ENCODE measurements at regions not wholly inside any gene's neighbourhood (a gene's known extent, or its start where the extent isn't known, plus 50 kb on each side); places are given as distances from the start of the nearest gene placed in this dataset.

- no peak for TF ChIP-seq POLR2A (IDR thresholded peaks at IDR 0.05)
- no peak for TF ChIP-seq CTCF (IDR thresholded peaks at IDR 0.05)
- H3K27ac ChIP-seq: no peak overlapping the region
- H3K4me3 ChIP-seq: no peak overlapping the region
- H3K4me1 ChIP-seq: no peaks in the 10 kb centered on the region
- no peaks in the 10 kb centered on the region for H3K36me3 ChIP-seq
- H3K27me3 ChIP-seq: no peaks in the 10 kb centered on the region
- intact Hi-C loops (cut with DNase I; ENCODE audit: low total_unique reads): no loop called here
- H3K9me3 ChIP-seq: no peaks in the 10 kb centered on the region
- no peak for DNase-seq
These were observed 963.6 kb downstream of the SOCS6 start for GRCh38 chr18:71252351-71252865.

- H3K27me3 ChIP-seq: no peaks in the 10 kb centered on the region
- no peaks in the 10 kb centered on the region for H3K36me3 ChIP-seq
- DNase-seq: no peak
- no peak overlapping the region for H3K4me3 ChIP-seq
- intact Hi-C loops (cut with DNase I; ENCODE audit: low total_unique reads): no loop called here
- no peak overlapping the region for H3K27ac ChIP-seq
- no peaks in the 10 kb centered on the region for H3K4me1 ChIP-seq
- TF ChIP-seq POLR2A (IDR thresholded peaks at IDR 0.05): no peak
- no peak for TF ChIP-seq CTCF (IDR thresholded peaks at IDR 0.05)
- no peaks in the 10 kb centered on the region for H3K9me3 ChIP-seq
These were observed 961.3 kb downstream of the SOCS6 start for GRCh38 chr18:71250191-71250590.

GRCh38 chr18:71249791-71250190 is 960.9 kb downstream of the SOCS6 start:
- no peak for DNase-seq
- H3K27me3 ChIP-seq: no peaks in the 10 kb centered on the region
- H3K36me3 ChIP-seq: no peaks in the 10 kb centered on the region
- H3K9me3 ChIP-seq: no peaks in the 10 kb centered on the region
- no peak for TF ChIP-seq POLR2A (IDR thresholded peaks at IDR 0.05)
- no peak for TF ChIP-seq CTCF (IDR thresholded peaks at IDR 0.05)
- H3K4me1 ChIP-seq: no peaks in the 10 kb centered on the region
- no peak overlapping the region for H3K27ac ChIP-seq
- H3K4me3 ChIP-seq: no peak overlapping the region
- intact Hi-C loops (cut with DNase I; ENCODE audit: low total_unique reads): no loop called here

- Histone ChIP-seq H3K9me3 (no peaks in the 10 kb centered on the region), H3K27ac (no peak overlapping the region), H3K36me3 (no peaks in the 10 kb centered on the region), H3K4me1 (no peaks in the 10 kb centered on the region), H3K27me3 (no peaks in the 10 kb centered on the region), H3K4me3 (no peak overlapping the region)
- intact Hi-C loops (cut with DNase I; ENCODE audit: low total_unique reads): no loop called here
- TF ChIP-seq POLR2A (IDR thresholded peaks at IDR 0.05) (no peak), CTCF (IDR thresholded peaks at IDR 0.05) (no peak)
- no peak for DNase-seq
These were observed 954.1 kb downstream of the SOCS6 start for GRCh38 chr18:71242981-71243380.

GRCh38 chr18:71238974-71239624 is 950.3 kb downstream of the SOCS6 start:
- H3K27ac ChIP-seq: no peak overlapping the region
- H3K4me3 ChIP-seq: no peak overlapping the region
- TF ChIP-seq POLR2A (IDR thresholded peaks at IDR 0.05) (no peak), CTCF (IDR thresholded peaks at IDR 0.05) (no peak)
- H3K4me1 ChIP-seq: no peaks in the 10 kb centered on the region
- no peaks in the 10 kb centered on the region for H3K36me3 ChIP-seq
- intact Hi-C loops (cut with DNase I; ENCODE audit: low total_unique reads): no loop called here
- no peak for DNase-seq
- no peaks in the 10 kb centered on the region for H3K27me3 ChIP-seq
- H3K9me3 ChIP-seq: no peaks in the 10 kb centered on the region

Data from uterus (tissue), 3 donors.